Loucy (cell line): ENCODE measurements at regions not wholly inside any gene's neighbourhood (a gene's known extent, or its start where the extent isn't known, plus 50 kb on each side); places are given as distances from the start of the nearest gene placed in this dataset.

Experiments
- H2AFZ ChIP-seq: fragments of 200-600 bp; sonication (generic); 2 replicates; pipeline ENCODE4 v1.6.0; 2016; ENCODE audit warnings: antibody characterized with exemption, mild to moderate bottlenecking, low read length, moderate library complexity
- H3F3A ChIP-seq: fragments of 200-600 bp; 2 replicates; pipeline ENCODE4 v1.6.0; 2016; ENCODE audit warnings: antibody characterized with exemption, low read depth, mild to moderate bottlenecking
- H3K27me3 ChIP-seq: fragments of 200-600 bp; sonication (generic); 2 replicates; pipeline ENCODE4 v1.6.1; 2014; ENCODE audit warnings: low read length, mild to moderate bottlenecking; ENCODE audit not compliant: insufficient read depth, poor library complexity, severe bottlenecking
- H3K36me3 ChIP-seq: fragments of 200-600 bp; sonication (generic); 2 replicates; pipeline ENCODE4 v1.6.1; 2016; ENCODE audit warnings: low read length; ENCODE audit not compliant: insufficient read depth
- H3K4me1 ChIP-seq: fragments of 200-600 bp; sonication (generic); 2 replicates; pipeline ENCODE4 v1.5.1; 2014; ENCODE audit warnings: low read length, mild to moderate bottlenecking; ENCODE audit not compliant: insufficient read depth, poor library complexity, severe bottlenecking
- H3K4me2 ChIP-seq: fragments of 200-600 bp; sonication (generic); 2 replicates; pipeline ENCODE4 v1.6.0; 2014; ENCODE audit warnings: antibody characterized with exemption, low read length, low read depth, mild to moderate bottlenecking; ENCODE audit not compliant: poor library complexity, severe bottlenecking
- H3K4me3 ChIP-seq: fragments of 200-600 bp; sonication (generic); 2 replicates; pipeline ENCODE4 v1.5.1; 2014; ENCODE audit warnings: low read length, mild to moderate bottlenecking, mixed read lengths; ENCODE audit not compliant: poor library complexity, severe bottlenecking
- H3K79me2 ChIP-seq: fragments of 200-600 bp; sonication (generic); 2 replicates; pipeline ENCODE4 v1.6.1; 2014; ENCODE audit warnings: low read length; ENCODE audit not compliant: insufficient read depth
- H3K9ac ChIP-seq: fragments of 200-600 bp; sonication (generic); 2 replicates; pipeline ENCODE4 v1.6.0; 2014; ENCODE audit warnings: mild to moderate bottlenecking, low read depth, low read length, moderate library complexity; ENCODE audit not compliant: poor library complexity, severe bottlenecking
- H3K9me2 ChIP-seq: fragments of 200-600 bp; sonication (generic); replicated peaks from 2 replicates; pipeline ENCODE4 v1.6.1; 2016; ENCODE audit warnings: low read depth, low read length, mixed read lengths
- H3K9me3 ChIP-seq: fragments of 200-600 bp; sonication (generic); 2 replicates; pipeline ENCODE4 v1.6.1; 2014; ENCODE audit warnings: mild to moderate bottlenecking, antibody characterized with exemption, low read length, low read depth; ENCODE audit not compliant: insufficient read depth
- H4K20me1 ChIP-seq: fragments of 200-600 bp; sonication (generic); 2 replicates; pipeline ENCODE4 v1.6.0; 2014; ENCODE audit warnings: antibody characterized with exemption, low read length, mild to moderate bottlenecking; ENCODE audit not compliant: insufficient read depth, poor library complexity, severe bottlenecking
- CTCF ChIP-seq: fragments of 200-600 bp; sonication (generic); conservative IDR thresholded peaks from 2 replicates; pipeline ENCODE4 v1.5.1; 2014; ENCODE audit warnings: mild to moderate bottlenecking, antibody characterized with exemption, low read length
- EZH2phosphoT487 ChIP-seq: fragments of 200-600 bp; IDR thresholded peaks from 2 replicates; pipeline ENCODE4 v1.6.1; 2018; ENCODE audit warnings: antibody characterized with exemption, mild to moderate bottlenecking, moderate library complexity, borderline replicate concordance

DNA sequence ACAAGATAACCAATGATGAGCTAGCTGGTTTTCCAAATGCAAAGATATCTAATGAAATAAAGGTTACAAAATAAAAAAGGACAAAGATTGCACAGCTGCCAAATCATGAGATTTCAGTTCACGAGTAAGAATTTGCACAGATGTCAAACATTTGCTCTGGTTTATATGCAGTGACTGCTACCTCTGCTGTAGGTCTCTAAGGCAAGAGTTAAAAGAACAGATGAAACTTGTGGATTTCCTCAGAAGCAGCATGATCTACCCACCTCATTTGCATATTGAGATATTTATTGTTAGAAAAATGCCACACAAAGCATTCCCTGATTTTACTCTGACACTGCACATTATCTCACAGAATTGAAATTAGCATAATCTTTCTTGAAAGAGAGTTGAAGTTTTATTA lies 763.2 kb upstream of the ZEB2 start:
- Histone ChIP-seq H3K9me3 (no peaks in the 10 kb centered on the region), H3K36me3 (no peaks in the 10 kb centered on the region), H3K4me2 (no peak overlapping the region), H3K9ac (no peak overlapping the region), H3K9me2 (no peaks in the 10 kb centered on the region), H3F3A (no peaks in the 10 kb centered on the region), H2AFZ (no peak overlapping the region), H3K4me3 (no peak overlapping the region), H3K79me2 (no peaks in the 10 kb centered on the region), H4K20me1 (no peaks in the 10 kb centered on the region), H3K4me1 (peaks cover 2% of the 10 kb centered on the region), H3K27me3 (peaks cover 9% of the 10 kb centered on the region)
- TF ChIP-seq EZH2phosphoT487 = no peak
- TF ChIP-seq CTCF = no peak

DNA sequence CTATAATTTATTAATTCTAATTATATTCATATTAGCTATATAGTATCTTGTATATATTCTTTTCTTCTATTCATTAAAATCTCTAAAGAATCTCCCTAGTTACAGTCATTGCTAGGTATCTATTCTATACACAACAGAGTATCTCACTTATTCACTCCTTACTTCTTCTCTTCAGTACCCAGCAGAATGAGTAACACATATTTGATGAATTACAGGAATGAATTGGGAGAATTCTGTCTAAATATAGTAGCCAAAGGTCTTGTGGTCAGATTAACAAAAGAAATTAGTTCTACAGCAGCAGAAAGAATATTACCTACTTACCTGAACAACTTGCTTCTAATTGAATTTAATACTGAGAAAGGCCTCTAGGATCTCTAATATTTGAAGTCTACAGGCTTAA lies 758.0 kb upstream of the ZEB2 start:
- H3K9me3 ChIP-seq = no peaks in the 10 kb centered on the region
- no peaks in the 10 kb centered on the region for H3K27me3 ChIP-seq
- H3K9me2 ChIP-seq = no peaks in the 10 kb centered on the region
- no peak overlapping the region for H3K4me3 ChIP-seq
- H3K4me1 ChIP-seq = no peaks in the 10 kb centered on the region
- no peaks in the 10 kb centered on the region for H4K20me1 ChIP-seq
- TF ChIP-seq EZH2phosphoT487 = no peak
- TF ChIP-seq CTCF = no peak
- H3K79me2 ChIP-seq = no peaks in the 10 kb centered on the region
- H3K4me2 ChIP-seq = no peak overlapping the region
- H2AFZ ChIP-seq = no peak overlapping the region
- H3F3A ChIP-seq = no peaks in the 10 kb centered on the region
- no peak overlapping the region for H3K9ac ChIP-seq
- H3K36me3 ChIP-seq = no peaks in the 10 kb centered on the region

DNA sequence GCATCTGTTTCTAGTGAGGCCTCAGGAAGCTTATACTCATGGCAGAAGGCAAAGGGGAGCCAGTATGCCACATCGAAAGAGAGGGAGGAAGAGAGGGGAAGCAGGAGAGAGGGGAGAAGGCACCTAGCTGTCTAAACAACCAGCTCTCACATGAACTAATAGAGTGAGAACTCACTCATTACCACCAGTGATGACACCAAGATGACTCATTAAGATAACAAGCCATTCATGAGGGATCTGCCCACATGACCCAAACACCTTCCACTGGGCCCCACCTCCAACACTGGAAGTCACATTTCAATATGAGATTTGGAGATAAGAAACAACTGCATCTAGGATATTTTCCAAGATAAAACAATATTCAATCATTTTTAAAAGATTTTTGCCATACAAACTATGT lies 753.9 kb upstream of the ZEB2 start:
- no peak overlapping the region for H3K4me2 ChIP-seq
- H2AFZ ChIP-seq = no peak overlapping the region

More for the DNA sequence above, 753.9 kb upstream of the ZEB2 start:
- H3K4me1 ChIP-seq = no peaks in the 10 kb centered on the region
- peaks cover 6% of the 10 kb centered on the region for H3K27me3 ChIP-seq
- TF ChIP-seq CTCF = no peak
- TF ChIP-seq EZH2phosphoT487 = no peak
- H3K9ac ChIP-seq = no peak overlapping the region
- no peaks in the 10 kb centered on the region for H3F3A ChIP-seq
- no peaks in the 10 kb centered on the region for H3K36me3 ChIP-seq
- H3K4me3 ChIP-seq = no peak overlapping the region
- no peaks in the 10 kb centered on the region for H3K9me2 ChIP-seq
- H4K20me1 ChIP-seq = no peaks in the 10 kb centered on the region
- no peaks in the 10 kb centered on the region for H3K9me3 ChIP-seq
- H3K79me2 ChIP-seq = no peaks in the 10 kb centered on the region
